HCT116 (cell line): ENCODE measurements at regions not wholly inside any gene's neighbourhood (a gene's known extent, or its start where the extent isn't known, plus 50 kb on each side); places are given as distances from the start of the nearest gene placed in this dataset.

Source experiments
- ATAC-seq: fragments of 200-7000 bp; cut with Tn5 transposase; 2 replicates; pipeline ENCODE4 v1.9.1; 2020; ENCODE audit warnings: mild to moderate bottlenecking, moderate library complexity
- BruUV-seq: library from RNA; stranded (reverse); fragments of 400-500 nt; replicated peaks from 2 replicates; lab custom pipeline; 2021; lab: Mats Ljungman, UMichigan
- CTCF ChIA-PET: fragments of 300-600 bp; sonication (Branson Sonifier 250); formaldehyde crosslinking; loops from one replicate; lab custom pipeline; 2021; ENCODE audit warnings: antibody characterized with exemption; lab: Charles Lee
- POLR2A ChIA-PET: fragments of 300-600, 350-600 bp; sonication (Branson Sonifier 250); formaldehyde crosslinking; loops from one replicate; lab custom pipeline; 2021; ENCODE audit warnings: antibody characterized with exemption; lab: Charles Lee
- RAD21 ChIA-PET, 2 experiments: fragments of 300-600 bp; sonication (Branson Sonifier 250); formaldehyde crosslinking; loops; one replicate each; lab custom pipeline; 2023; ENCODE audit warnings: low total read pairs in 2 of 2; ENCODE audit not compliant: uncharacterized antibody in 2 of 2, unreplicated experiment in 2 of 2, low non-redundant PET in 1 of 2; lab: Charles Lee
- DNase-seq: peaks from one replicate; pipeline ENCODE4 v3.0.0-alpha.2; 2010; ENCODE audit warnings: low read depth, low spot score
- H2AFZ ChIP-seq: fragments of 200-600 bp; shearing (Covaris generic), sonication (generic); 2 replicates; pipeline ENCODE4 v1.6.1; 2017; ENCODE audit warnings: low read depth, mixed run types, mixed read lengths, antibody characterized with exemption, low read length; ENCODE audit not compliant: poor library complexity, severe bottlenecking
- H3K27ac ChIP-seq: 2 replicates; pipeline ENCODE4 v1.5.1; 2012; ENCODE audit warnings: low read depth, low read length
- H3K27me3 ChIP-seq: fragments of 200-600 bp; sonication (generic); 2 replicates; pipeline ENCODE4 v1.6.1; 2016; ENCODE audit warnings: mixed run types, low read length, mixed read lengths; ENCODE audit not compliant: insufficient read depth
- H3K36me3 ChIP-seq, 2 experiments: fragments of 200-500 bp in 1 of 2; fragments of 200-600 bp in 1 of 2; sonication (Bioruptor generic) in 1 of 2; sonication (generic) in 1 of 2; 2 replicates each; pipeline versions ENCODE4 v1.5.1 to v1.6.1; 2014 to 2016; ENCODE audit warnings: low read length in 2 of 2, inconsistent platforms in 1 of 2, mixed read lengths in 1 of 2, mixed run types in 1 of 2; ENCODE audit not compliant: insufficient read depth in 2 of 2, control insufficient read depth in 1 of 2
- H3K4me1 ChIP-seq, 2 experiments: fragments of 200-600 bp in 1 of 2; sonication (generic) in 1 of 2; 2 replicates each; pipeline versions ENCODE4 v1.5.1 to v1.6.1; 2012 to 2017; ENCODE audit warnings: low read length in 2 of 2, inconsistent platforms in 1 of 2, mild to moderate bottlenecking in 1 of 2, mixed read lengths in 1 of 2, mixed run types in 1 of 2, moderate library complexity in 1 of 2; ENCODE audit not compliant: insufficient read depth in 2 of 2, control insufficient read depth in 1 of 2
- H3K4me2 ChIP-seq: fragments of 200-600 bp; sonication (generic); 2 replicates; pipeline ENCODE4 v1.6.1; 2017; ENCODE audit warnings: mixed run types, low read length, mixed read lengths
- H3K4me3 ChIP-seq, 2 experiments: fragments of 200-600 bp in 1 of 2; sonication (generic) in 1 of 2; replicated peaks in 1 of 2; 2 replicates each; pipeline ENCODE4 v1.5.1; 2011 to 2016; ENCODE audit warnings: low read length in 2 of 2, control low read depth in 1 of 2, low read depth in 1 of 2, mild to moderate bottlenecking in 1 of 2, mixed read lengths in 1 of 2, mixed run types in 1 of 2
- H3K79me2 ChIP-seq: fragments of 200-600 bp; sonication (generic); 2 replicates; pipeline ENCODE4 v1.6.1; 2017; ENCODE audit warnings: mild to moderate bottlenecking, mixed run types, low read length, moderate library complexity, mixed read lengths; ENCODE audit not compliant: insufficient read depth
- H3K9ac ChIP-seq: fragments of 200-600 bp; sonication (generic); 2 replicates; pipeline ENCODE4 v1.6.1; 2016; ENCODE audit warnings: low read length, mixed read lengths
- H3K9me2 ChIP-seq: fragments of 200-600 bp; sonication (generic), shearing (Covaris generic); 2 replicates; pipeline ENCODE4 v1.6.1; 2017; ENCODE audit warnings: mixed run types, mild to moderate bottlenecking, moderate library complexity; ENCODE audit not compliant: insufficient read depth
- H3K9me3 ChIP-seq, 2 experiments: fragments of 200-500 bp in 1 of 2; fragments of 200-600 bp in 1 of 2; sonication (Bioruptor generic) in 1 of 2; sonication (generic) in 1 of 2; 2 replicates each; pipeline ENCODE4 v1.6.1; 2014 to 2017; ENCODE audit warnings: low read length in 2 of 2, mixed read lengths in 2 of 2, inconsistent platforms in 1 of 2, low read depth in 1 of 2, mild to moderate bottlenecking in 1 of 2, mixed run types in 1 of 2, moderate library complexity in 1 of 2; ENCODE audit not compliant: control insufficient read depth in 1 of 2, insufficient read depth in 1 of 2
- H4K20me1 ChIP-seq: fragments of 200-600 bp; sonication (generic), shearing (Covaris generic); 2 replicates; pipeline ENCODE4 v1.6.1; 2017; ENCODE audit warnings: mixed run types, mild to moderate bottlenecking, moderate library complexity; ENCODE audit not compliant: insufficient read depth
- CEBPB ChIP-seq: IDR thresholded peaks from 2 replicates; pipeline ENCODE4 v1.6.1; 2012; ENCODE audit warnings: low read depth
- ELF1 ChIP-seq: IDR thresholded peaks from 2 replicates; pipeline ENCODE4 v1.6.1; 2012; ENCODE audit warnings: low read depth, borderline replicate concordance
- EZH2 ChIP-seq: fragments of 200-600 bp; sonication (generic); IDR thresholded peaks from 2 replicates; pipeline ENCODE4 v1.6.1; 2017; ENCODE audit warnings: antibody characterized with exemption, mixed run types
- EZH2phosphoT487 ChIP-seq: fragments of 200-600 bp; IDR thresholded peaks from 2 replicates; pipeline ENCODE4 v1.6.1; 2018; ENCODE audit warnings: antibody characterized with exemption, borderline replicate concordance
- JUND ChIP-seq: IDR thresholded peaks from 2 replicates; pipeline ENCODE4 v1.6.1; 2012
- POLR2AphosphoS5 ChIP-seq: IDR thresholded peaks from 2 replicates; pipeline ENCODE4 v1.6.1; 2011; ENCODE audit warnings: mild to moderate bottlenecking, low read depth, low read length, moderate library complexity
- YY1 ChIP-seq: IDR thresholded peaks from 2 replicates; pipeline ENCODE4 v1.6.1; 2011; ENCODE audit warnings: low read length, low read depth, moderate library complexity, mild to moderate bottlenecking; ENCODE audit not compliant: insufficient replicate concordance; ENCODE audit errors: extremely low read depth
- ZFX ChIP-seq: fragments of 450-650 bp; IDR thresholded peaks from 2 replicates; pipeline ENCODE4 v1.6.1; 2017
- ZNF274 ChIP-seq: fragments of 200-500 bp; sonication (Bioruptor generic); IDR thresholded peaks from 2 replicates; pipeline ENCODE4 v1.6.1; 2014; ENCODE audit warnings: mild to moderate bottlenecking, low read depth, low read length, inconsistent platforms
- intact Hi-C: fragments of 100-400 bp; cut with micrococcal nuclease; formaldehyde crosslinking; loops from 2 replicates; pipeline ENCODE4 v1.10.0; 2022
- TF ChIP-seq, protein P1 (sequence below), 3 experiments: fragments of 200-600 bp in 1 of 3; sonication (generic) in 1 of 3; IDR thresholded peaks in 2 of 3; conservative IDR thresholded peaks in 1 of 3; 2 replicates each; pipeline ENCODE4 v1.5.1; 2012 to 2017; ENCODE audit warnings: low read depth in 2 of 3, low read length in 2 of 3, antibody characterized with exemption in 1 of 3, borderline replicate concordance in 1 of 3, control low read depth in 1 of 3, mild to moderate bottlenecking in 1 of 3, mixed read lengths in 1 of 3, mixed run types in 1 of 3, moderate library complexity in 1 of 3; ENCODE audit not compliant: insufficient read depth in 1 of 3
- TF ChIP-seq, protein P2 (sequence below): IDR thresholded peaks from 2 replicates; pipeline ENCODE4 v1.6.1; 2012
- TF ChIP-seq, protein P3 (sequence below): IDR thresholded peaks from 2 replicates; pipeline ENCODE4 v1.6.1; 2012; ENCODE audit warnings: low read depth

DNA sequence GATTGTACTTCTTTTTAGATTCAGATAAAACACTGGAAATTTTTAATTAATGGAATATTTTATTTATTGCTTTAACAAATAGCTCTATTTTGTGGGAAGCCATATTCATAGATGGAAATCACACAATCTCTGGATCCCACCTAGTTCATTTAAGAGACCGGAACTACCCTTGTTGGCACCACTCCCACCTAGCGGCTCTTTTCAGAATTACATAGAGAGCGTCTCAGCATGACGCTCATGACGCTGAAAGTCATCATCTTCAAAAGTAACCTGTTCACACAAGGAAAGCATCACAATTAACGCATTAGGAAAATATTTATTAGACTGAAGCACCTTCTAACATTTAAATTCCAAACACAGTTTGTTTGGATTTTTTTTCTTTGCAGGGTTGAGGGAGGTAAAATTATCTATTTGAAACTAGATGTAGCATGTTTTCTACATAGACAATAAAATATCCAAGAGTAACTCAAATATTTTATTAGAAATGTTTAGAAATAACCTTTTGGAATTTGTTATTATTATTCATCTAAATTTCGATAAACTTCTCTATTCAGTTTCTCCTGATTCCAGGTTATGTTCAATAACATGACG is 214.9 kb upstream of the ARRDC4 start:
- H3K4me2 ChIP-seq = no peak overlapping the region
- H4K20me1 ChIP-seq = no peaks in the 10 kb centered on the region
- H3K36me3 ChIP-seq = no peaks in the 10 kb centered on the region
- TF ChIP-seq ZFX (no peak), ZNF274 (no peak), EZH2 (no peak), ELF1 (no peak), EZH2phosphoT487 (no peak)
- TF ChIP-seq, protein P1, sequence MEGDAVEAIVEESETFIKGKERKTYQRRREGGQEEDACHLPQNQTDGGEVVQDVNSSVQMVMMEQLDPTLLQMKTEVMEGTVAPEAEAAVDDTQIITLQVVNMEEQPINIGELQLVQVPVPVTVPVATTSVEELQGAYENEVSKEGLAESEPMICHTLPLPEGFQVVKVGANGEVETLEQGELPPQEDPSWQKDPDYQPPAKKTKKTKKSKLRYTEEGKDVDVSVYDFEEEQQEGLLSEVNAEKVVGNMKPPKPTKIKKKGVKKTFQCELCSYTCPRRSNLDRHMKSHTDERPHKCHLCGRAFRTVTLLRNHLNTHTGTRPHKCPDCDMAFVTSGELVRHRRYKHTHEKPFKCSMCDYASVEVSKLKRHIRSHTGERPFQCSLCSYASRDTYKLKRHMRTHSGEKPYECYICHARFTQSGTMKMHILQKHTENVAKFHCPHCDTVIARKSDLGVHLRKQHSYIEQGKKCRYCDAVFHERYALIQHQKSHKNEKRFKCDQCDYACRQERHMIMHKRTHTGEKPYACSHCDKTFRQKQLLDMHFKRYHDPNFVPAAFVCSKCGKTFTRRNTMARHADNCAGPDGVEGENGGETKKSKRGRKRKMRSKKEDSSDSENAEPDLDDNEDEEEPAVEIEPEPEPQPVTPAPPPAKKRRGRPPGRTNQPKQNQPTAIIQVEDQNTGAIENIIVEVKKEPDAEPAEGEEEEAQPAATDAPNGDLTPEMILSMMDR (IDR thresholded peaks at IDR 0.05 in 2 of 3, conservative IDR thresholded peaks at IDR 0.05 in 1 of 3; ENCODE audit: borderline replicate concordance in 1 of 3, insufficient read depth in 1 of 3, low read depth in 2 of 3, low read length in 2 of 3) = peak in 2 of 3 experiments; percentile 4 to 30; a peak in 1 of 6 replicates
- TF ChIP-seq, protein P2, sequence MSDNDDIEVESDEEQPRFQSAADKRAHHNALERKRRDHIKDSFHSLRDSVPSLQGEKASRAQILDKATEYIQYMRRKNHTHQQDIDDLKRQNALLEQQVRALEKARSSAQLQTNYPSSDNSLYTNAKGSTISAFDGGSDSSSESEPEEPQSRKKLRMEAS = no peak
- H3K27me3 ChIP-seq = no peaks in the 10 kb centered on the region
- H3K27ac ChIP-seq = no peak overlapping the region
- intact Hi-C loops = no loop called here
- ChIA-PET RAD21 (no interaction called here), POLR2A (no interaction called here), CTCF (no interaction called here)
- no peak for DNase-seq
- no peak overlapping the region for H2AFZ ChIP-seq
- ATAC-seq = no peak
- no peaks in the 10 kb centered on the region for H3K9me3 ChIP-seq
- BruUV-seq = no TSS peak
- H3K9ac ChIP-seq = no peak overlapping the region
- H3K4me3 ChIP-seq = no peak overlapping the region
- H3K9me2 ChIP-seq = no peaks in the 10 kb centered on the region
- no peaks in the 10 kb centered on the region for H3K4me1 ChIP-seq
- no peaks in the 10 kb centered on the region for H3K79me2 ChIP-seq

DNA sequence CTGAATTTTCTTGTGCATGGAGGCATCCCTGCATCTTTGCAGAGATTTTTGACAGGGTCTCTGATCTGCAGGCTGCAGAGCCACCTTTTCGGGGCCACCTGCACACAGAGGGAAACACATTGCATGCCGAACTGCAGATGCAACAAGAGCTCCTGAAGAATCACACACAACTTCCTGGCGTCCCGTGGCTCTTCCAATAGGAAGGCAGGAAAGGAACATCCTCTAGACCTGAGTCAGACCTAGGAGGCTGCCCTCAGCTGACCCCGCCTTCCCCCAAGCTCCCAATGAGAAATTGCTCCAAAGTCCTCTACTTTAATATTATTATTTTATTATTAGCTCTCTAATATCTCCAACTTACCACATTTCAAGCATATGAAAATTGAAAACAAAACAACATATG is 213.2 kb upstream of the ARRDC4 start:
- BruUV-seq = no TSS peak
- Histone ChIP-seq H3K9me2 (no peaks in the 10 kb centered on the region), H4K20me1 (no peaks in the 10 kb centered on the region), H3K4me2 (no peak overlapping the region), H2AFZ (no peak overlapping the region), H3K36me3 (no peaks in the 10 kb centered on the region), H3K9ac (no peak overlapping the region), H3K79me2 (no peaks in the 10 kb centered on the region), H3K4me3 (no peak overlapping the region), H3K9me3 (no peaks in the 10 kb centered on the region), H3K27me3 (no peaks in the 10 kb centered on the region), H3K4me1 (no peaks in the 10 kb centered on the region), H3K27ac (no peak overlapping the region)
- POLR2A ChIA-PET = no interaction called here
- RAD21 ChIA-PET = no interaction called here
- DNase-seq = no peak
- no peak for ATAC-seq
- intact Hi-C loops = no loop called here
- TF ChIP-seq EZH2 (no peak), JUND (no peak), CEBPB (no peak), POLR2AphosphoS5 (no peak), YY1 (no peak)
- TF ChIP-seq, protein P3, sequence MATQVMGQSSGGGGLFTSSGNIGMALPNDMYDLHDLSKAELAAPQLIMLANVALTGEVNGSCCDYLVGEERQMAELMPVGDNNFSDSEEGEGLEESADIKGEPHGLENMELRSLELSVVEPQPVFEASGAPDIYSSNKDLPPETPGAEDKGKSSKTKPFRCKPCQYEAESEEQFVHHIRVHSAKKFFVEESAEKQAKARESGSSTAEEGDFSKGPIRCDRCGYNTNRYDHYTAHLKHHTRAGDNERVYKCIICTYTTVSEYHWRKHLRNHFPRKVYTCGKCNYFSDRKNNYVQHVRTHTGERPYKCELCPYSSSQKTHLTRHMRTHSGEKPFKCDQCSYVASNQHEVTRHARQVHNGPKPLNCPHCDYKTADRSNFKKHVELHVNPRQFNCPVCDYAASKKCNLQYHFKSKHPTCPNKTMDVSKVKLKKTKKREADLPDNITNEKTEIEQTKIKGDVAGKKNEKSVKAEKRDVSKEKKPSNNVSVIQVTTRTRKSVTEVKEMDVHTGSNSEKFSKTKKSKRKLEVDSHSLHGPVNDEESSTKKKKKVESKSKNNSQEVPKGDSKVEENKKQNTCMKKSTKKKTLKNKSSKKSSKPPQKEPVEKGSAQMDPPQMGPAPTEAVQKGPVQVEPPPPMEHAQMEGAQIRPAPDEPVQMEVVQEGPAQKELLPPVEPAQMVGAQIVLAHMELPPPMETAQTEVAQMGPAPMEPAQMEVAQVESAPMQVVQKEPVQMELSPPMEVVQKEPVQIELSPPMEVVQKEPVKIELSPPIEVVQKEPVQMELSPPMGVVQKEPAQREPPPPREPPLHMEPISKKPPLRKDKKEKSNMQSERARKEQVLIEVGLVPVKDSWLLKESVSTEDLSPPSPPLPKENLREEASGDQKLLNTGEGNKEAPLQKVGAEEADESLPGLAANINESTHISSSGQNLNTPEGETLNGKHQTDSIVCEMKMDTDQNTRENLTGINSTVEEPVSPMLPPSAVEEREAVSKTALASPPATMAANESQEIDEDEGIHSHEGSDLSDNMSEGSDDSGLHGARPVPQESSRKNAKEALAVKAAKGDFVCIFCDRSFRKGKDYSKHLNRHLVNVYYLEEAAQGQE = no peak
- CTCF ChIA-PET = no interaction called here
